ENCODE measurements at regions not wholly inside any gene's neighbourhood (a gene's known extent, or its start where the extent isn't known, plus 50 kb on each side); places are given as distances from the start of the nearest gene placed in this dataset.

- intact Hi-C loops (cut with DNase I; ENCODE audit: low total_unique reads): no loop called here
- no peaks in the 10 kb centered on the region for H3K4me1 ChIP-seq
- no peak for DNase-seq
- H3K36me3 ChIP-seq: no peaks in the 10 kb centered on the region
- H3K4me3 ChIP-seq: no peak overlapping the region
- no peak for TF ChIP-seq CTCF (IDR thresholded peaks at IDR 0.05)
- no peak overlapping the region for H3K27ac ChIP-seq
- no peaks in the 10 kb centered on the region for H3K9me3 ChIP-seq
- H3K27me3 ChIP-seq: no peaks in the 10 kb centered on the region
These were observed 135.2 kb upstream of the PDE3A start for GRCh38 chr12:20232931-20233675.

- Histone ChIP-seq H3K9me3 (no peaks in the 10 kb centered on the region), H3K36me3 (no peaks in the 10 kb centered on the region), H3K4me1 (no peaks in the 10 kb centered on the region), H3K4me3 (no peak overlapping the region), H3K27me3 (no peaks in the 10 kb centered on the region), H3K27ac (no peak overlapping the region)
- no peak for TF ChIP-seq CTCF (IDR thresholded peaks at IDR 0.05)
- no peak for DNase-seq
- intact Hi-C loops (cut with DNase I; ENCODE audit: low total_unique reads): no loop called here
These were observed 133.9 kb upstream of the PDE3A start for GRCh38 chr12:20234474-20234873.

- H3K36me3 ChIP-seq: no peaks in the 10 kb centered on the region
- DNase-seq: no peak
- no peak overlapping the region for H3K27ac ChIP-seq
- no peak for TF ChIP-seq CTCF (IDR thresholded peaks at IDR 0.05)
- H3K4me3 ChIP-seq: no peak overlapping the region
- H3K4me1 ChIP-seq: no peaks in the 10 kb centered on the region
- intact Hi-C loops (cut with DNase I; ENCODE audit: low total_unique reads): no loop called here
- H3K9me3 ChIP-seq: no peaks in the 10 kb centered on the region
- no peaks in the 10 kb centered on the region for H3K27me3 ChIP-seq
These were observed 131.2 kb upstream of the PDE3A start for GRCh38 chr12:20237091-20237490.

- no peak for DNase-seq
- H3K9me3 ChIP-seq: no peaks in the 10 kb centered on the region
- TF ChIP-seq CTCF (IDR thresholded peaks at IDR 0.05): no peak
- no peak overlapping the region for H3K27ac ChIP-seq
- no peaks in the 10 kb centered on the region for H3K27me3 ChIP-seq
- H3K4me1 ChIP-seq: no peaks in the 10 kb centered on the region
- intact Hi-C loops (cut with DNase I; ENCODE audit: low total_unique reads): no loop called here
- no peak overlapping the region for H3K4me3 ChIP-seq
- no peaks in the 10 kb centered on the region for H3K36me3 ChIP-seq
These were observed 122.8 kb upstream of the PDE3A start for GRCh38 chr12:20245491-20245890.

GRCh38 chr12:20248646-20249045 lies 119.7 kb upstream of the PDE3A start:
- intact Hi-C loops (cut with DNase I; ENCODE audit: low total_unique reads): no loop called here
- no peaks in the 10 kb centered on the region for H3K4me1 ChIP-seq
- H3K36me3 ChIP-seq: no peaks in the 10 kb centered on the region
- no peak overlapping the region for H3K4me3 ChIP-seq
- H3K9me3 ChIP-seq: no peaks in the 10 kb centered on the region
- no peaks in the 10 kb centered on the region for H3K27me3 ChIP-seq
- DNase-seq: no peak
- TF ChIP-seq CTCF (IDR thresholded peaks at IDR 0.05): no peak
- H3K27ac ChIP-seq: no peak overlapping the region

- H3K9me3 ChIP-seq: no peaks in the 10 kb centered on the region
- H3K27ac ChIP-seq: no peak overlapping the region
- H3K4me3 ChIP-seq: no peak overlapping the region
- no peak for DNase-seq
- no peaks in the 10 kb centered on the region for H3K27me3 ChIP-seq
- H3K36me3 ChIP-seq: no peaks in the 10 kb centered on the region
- intact Hi-C loops (cut with DNase I; ENCODE audit: low total_unique reads): no loop called here
- TF ChIP-seq CTCF (IDR thresholded peaks at IDR 0.05): no peak
- no peaks in the 10 kb centered on the region for H3K4me1 ChIP-seq
These were observed 117.6 kb upstream of the PDE3A start for GRCh38 chr12:20250761-20251160.
